Endodermal cell (in vitro differentiated cells): ENCODE measurements at regions not wholly inside any gene's neighbourhood (a gene's known extent, or its start where the extent isn't known, plus 50 kb on each side); places are given as distances from the start of the nearest gene placed in this dataset.

Experiments used
- DNase-seq: peaks from one replicate; pipeline ENCODE4 v3.0.0-alpha.2; 2017
- H3K27ac ChIP-seq: 2 replicates; pipeline ENCODE4 v1.5.1; 2013; ENCODE audit warnings: mild to moderate bottlenecking, low read depth, low read length, moderate library complexity
- H3K27me3 ChIP-seq: 2 replicates; pipeline ENCODE4 v1.6.1; 2013; ENCODE audit warnings: mild to moderate bottlenecking, low read length, moderate library complexity; ENCODE audit not compliant: insufficient read depth, control insufficient read depth, poor library complexity, severe bottlenecking
- H3K36me3 ChIP-seq: 2 replicates; pipeline ENCODE4 v1.7.0; 2013; ENCODE audit warnings: mild to moderate bottlenecking, low read length, moderate library complexity; ENCODE audit not compliant: control insufficient read depth, insufficient read depth
- H3K4me1 ChIP-seq: one replicate; pipeline ENCODE4 v1.7.0; 2013; ENCODE audit warnings: low read length; ENCODE audit not compliant: control insufficient read depth, insufficient read depth
- H3K4me3 ChIP-seq: 2 replicates; pipeline ENCODE4 v1.5.1; 2013; ENCODE audit warnings: mild to moderate bottlenecking, low read length, moderate library complexity
- H3K9ac ChIP-seq: 2 replicates; pipeline ENCODE4 v1.6.1; 2013; ENCODE audit warnings: mild to moderate bottlenecking, low read length, moderate library complexity; ENCODE audit not compliant: poor library complexity, severe bottlenecking; ENCODE audit errors: extremely low read depth
- H3K9me3 ChIP-seq: 2 replicates; pipeline ENCODE4 v1.6.1; 2013; ENCODE audit warnings: mild to moderate bottlenecking, low read length, moderate library complexity; ENCODE audit not compliant: control insufficient read depth
- H3K27ac Mint-ChIP-seq: 2 replicates; pipeline ENCODE4 v1.8.0; 2020; ENCODE audit warnings: mixed read lengths
- H3K27me3 Mint-ChIP-seq: 2 replicates; pipeline ENCODE4 v1.8.0; 2021; ENCODE audit warnings: mild to moderate bottlenecking, mixed read lengths; ENCODE audit not compliant: insufficient read depth
- H3K36me3 Mint-ChIP-seq: 2 replicates; pipeline ENCODE4 v1.8.0; 2020; ENCODE audit warnings: low read depth, mixed read lengths
- H3K4me1 Mint-ChIP-seq: 2 replicates; pipeline ENCODE4 v1.8.0; 2020; ENCODE audit warnings: mixed read lengths
- H3K4me3 Mint-ChIP-seq: 2 replicates; pipeline ENCODE4 v1.8.0; 2020; ENCODE audit warnings: mild to moderate bottlenecking, moderate library complexity, mixed read lengths
- H3K9me3 Mint-ChIP-seq: 2 replicates; pipeline ENCODE4 v1.8.0; 2020; ENCODE audit warnings: mild to moderate bottlenecking, mixed read lengths
- WGBS, 2 experiments: methylation state at CpG; one replicate each; pipeline versions ENCODE4 v1.1.5 to v1.1.7; 2013; ENCODE audit warnings: missing lambda C conversion rate in 2 of 2, mixed read lengths in 1 of 2; ENCODE audit not compliant: insufficient coverage in 1 of 2, insufficient read length in 1 of 2; 5-methylcytosine and 5-hydroxymethylcytosine counted together
- TF ChIP-seq, protein P1 (sequence below): fragments of 200-600 bp; sonication (generic); conservative IDR thresholded peaks from 2 replicates; pipeline ENCODE4 v1.5.0; 2021; ENCODE audit warnings: antibody characterized with exemption, mild to moderate bottlenecking

- H3K27ac ChIP-seq: no peak overlapping the region
- H3K36me3 Mint-ChIP-seq: no peaks in the 10 kb centered on the region
- H3K9me3 Mint-ChIP-seq: peaks cover 20% of the 10 kb centered on the region
- DNase-seq: no peak
- H3K4me3 ChIP-seq: no peak overlapping the region
- no peaks in the 10 kb centered on the region for H3K27me3 ChIP-seq
- no peak overlapping the region for H3K27ac Mint-ChIP-seq
- H3K4me1 ChIP-seq: peaks cover 12% of the 10 kb centered on the region
- TF ChIP-seq, protein P1, sequence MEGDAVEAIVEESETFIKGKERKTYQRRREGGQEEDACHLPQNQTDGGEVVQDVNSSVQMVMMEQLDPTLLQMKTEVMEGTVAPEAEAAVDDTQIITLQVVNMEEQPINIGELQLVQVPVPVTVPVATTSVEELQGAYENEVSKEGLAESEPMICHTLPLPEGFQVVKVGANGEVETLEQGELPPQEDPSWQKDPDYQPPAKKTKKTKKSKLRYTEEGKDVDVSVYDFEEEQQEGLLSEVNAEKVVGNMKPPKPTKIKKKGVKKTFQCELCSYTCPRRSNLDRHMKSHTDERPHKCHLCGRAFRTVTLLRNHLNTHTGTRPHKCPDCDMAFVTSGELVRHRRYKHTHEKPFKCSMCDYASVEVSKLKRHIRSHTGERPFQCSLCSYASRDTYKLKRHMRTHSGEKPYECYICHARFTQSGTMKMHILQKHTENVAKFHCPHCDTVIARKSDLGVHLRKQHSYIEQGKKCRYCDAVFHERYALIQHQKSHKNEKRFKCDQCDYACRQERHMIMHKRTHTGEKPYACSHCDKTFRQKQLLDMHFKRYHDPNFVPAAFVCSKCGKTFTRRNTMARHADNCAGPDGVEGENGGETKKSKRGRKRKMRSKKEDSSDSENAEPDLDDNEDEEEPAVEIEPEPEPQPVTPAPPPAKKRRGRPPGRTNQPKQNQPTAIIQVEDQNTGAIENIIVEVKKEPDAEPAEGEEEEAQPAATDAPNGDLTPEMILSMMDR: no peak
- no peak overlapping the region for H3K4me3 Mint-ChIP-seq
- peaks cover 7% of the 10 kb centered on the region for H3K27me3 Mint-ChIP-seq
- no peak overlapping the region for H3K9ac ChIP-seq
- H3K4me1 Mint-ChIP-seq: peaks cover 27% of the 10 kb centered on the region
- WGBS, 2 experiments: 94 to 100% methylated on average over 5 to 7 of the region's 7 CpGs
- H3K36me3 ChIP-seq: no peaks in the 10 kb centered on the region
- peaks cover 13% of the 10 kb centered on the region for H3K9me3 ChIP-seq
Measured at GRCh38 chr6:14811775-14812428, 434.0 kb upstream of the JARID2 start.

DNA sequence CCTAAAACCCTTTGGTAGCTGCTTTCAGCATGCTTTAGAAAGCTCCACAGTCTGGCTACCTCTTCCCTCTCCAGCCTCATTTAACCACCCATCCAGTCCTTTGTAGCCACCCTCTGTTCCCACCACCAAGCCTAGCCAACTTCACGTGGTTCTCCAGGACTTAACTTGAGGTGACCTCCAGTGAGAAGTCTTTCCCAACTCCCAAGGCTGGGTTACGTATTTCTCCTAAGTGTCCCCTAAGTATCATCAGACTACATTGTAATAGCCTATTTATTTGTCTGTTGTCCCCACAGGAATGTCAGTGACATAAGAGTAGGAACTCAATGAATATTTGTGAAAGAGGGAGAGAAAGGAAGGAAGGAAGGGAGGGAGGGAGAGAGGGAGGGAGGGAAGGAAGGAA is 431.9 kb upstream of the JARID2 start:
- peaks cover 14% of the 10 kb centered on the region for H3K27me3 Mint-ChIP-seq
- no peak for DNase-seq
- H3K36me3 ChIP-seq: no peaks in the 10 kb centered on the region
- no peaks in the 10 kb centered on the region for H3K36me3 Mint-ChIP-seq
- H3K27me3 ChIP-seq: no peaks in the 10 kb centered on the region
- no peak overlapping the region for H3K4me3 ChIP-seq
- no peak overlapping the region for H3K9ac ChIP-seq
- H3K27ac Mint-ChIP-seq: no peak overlapping the region
- H3K9me3 Mint-ChIP-seq: peaks cover 2% of the 10 kb centered on the region
- no peak overlapping the region for H3K27ac ChIP-seq
- TF ChIP-seq, protein P1: no peak
- no peaks in the 10 kb centered on the region for H3K9me3 ChIP-seq
- H3K4me3 Mint-ChIP-seq: no peak overlapping the region
- H3K4me1 ChIP-seq: peaks cover 22% of the 10 kb centered on the region
- H3K4me1 Mint-ChIP-seq: peaks cover 39% of the 10 kb centered on the region
- whole genome bisulfite sequencing, 2 experiments: 93 to 100% methylated on average over 1 to 2 of the region's 2 CpGs

DNA sequence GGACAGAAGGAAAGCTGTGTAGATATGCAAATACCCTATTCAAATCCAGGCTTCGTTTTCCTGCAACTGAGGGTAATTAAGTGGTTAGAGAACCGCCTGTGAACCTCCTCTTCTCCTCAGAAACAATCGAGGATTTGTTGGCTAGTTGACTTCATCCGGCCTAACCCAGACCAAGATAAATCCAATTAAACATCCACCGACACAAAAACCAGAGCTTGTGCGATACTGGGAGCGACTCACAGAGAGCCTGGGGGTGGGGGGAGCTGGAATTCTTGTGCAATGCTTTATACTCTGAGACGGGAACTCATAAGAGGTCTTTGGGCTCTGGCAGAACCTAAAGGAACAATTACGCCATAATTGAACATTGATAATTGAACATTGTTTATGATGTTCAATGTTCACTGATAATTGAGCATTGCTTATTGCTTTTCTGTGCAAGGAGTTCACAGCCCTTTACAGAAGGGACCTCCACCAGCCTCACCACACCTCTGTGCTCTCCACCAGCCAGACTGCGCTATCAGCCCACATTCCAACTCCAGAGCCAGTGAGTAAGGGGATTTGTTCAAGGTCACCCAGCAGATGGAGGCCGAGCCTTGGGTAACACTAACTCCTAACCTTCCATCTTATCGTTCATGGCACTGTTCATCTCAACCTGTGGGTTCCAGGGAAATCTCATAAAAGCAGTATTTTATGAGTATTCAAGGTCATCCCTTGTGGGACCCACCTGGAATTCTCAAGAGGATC is 429.6 kb upstream of the JARID2 start:
- Mint-ChIP-seq H3K36me3 (no peaks in the 10 kb centered on the region), H3K4me1 (peaks cover 51% of the 10 kb centered on the region), H3K9me3 (no peaks in the 10 kb centered on the region), H3K27me3 (peaks cover 16% of the 10 kb centered on the region), H3K27ac (peak overlapping the region; percentile 5), H3K4me3 (no peak overlapping the region)
- peaks cover 22% of the 10 kb centered on the region for H3K4me1 ChIP-seq
- no peak overlapping the region for H3K27ac ChIP-seq
- TF ChIP-seq, protein P1: peak; percentile 22
- no peaks in the 10 kb centered on the region for H3K36me3 ChIP-seq
- H3K9me3 ChIP-seq: no peaks in the 10 kb centered on the region
- H3K9ac ChIP-seq: no peak overlapping the region
- peak overlapping the region; percentile 29 for H3K4me3 ChIP-seq
- WGBS, 2 experiments: 79 to 93% methylated on average over 8 to 12 of the region's 12 CpGs
- DNase-seq: no peak
- no peaks in the 10 kb centered on the region for H3K27me3 ChIP-seq
